ENCODE measurements at regions not wholly inside any gene's neighbourhood (a gene's known extent, or its start where the extent isn't known, plus 50 kb on each side); places are given as distances from the start of the nearest gene placed in this dataset.

- TF ChIP-seq CTCF (conservative IDR thresholded peaks at IDR 0.05 in 1 of 2, IDR thresholded peaks at IDR 0.05 in 1 of 2; ENCODE audit: extremely low read depth in 1 of 2, insufficient read depth in 1 of 2, low read depth in 1 of 2, low read length in 2 of 2) (no peak), EZH2 (IDR thresholded peaks at IDR 0.05; ENCODE audit: borderline replicate concordance, low read length) (no peak)
These were observed 111.3 kb downstream of the OR2B2 start for GRCh38 chr6:27800731-27801373.
